OCI-LY7 (cell line): ENCODE measurements at regions not wholly inside any gene's neighbourhood (a gene's known extent, or its start where the extent isn't known, plus 50 kb on each side); places are given as distances from the start of the nearest gene placed in this dataset.

Source experiments
- BruUV-seq: library from RNA; stranded (reverse); fragments of 400-500 nt; replicated peaks from 2 replicates; lab custom pipeline; 2021; lab: Mats Ljungman, UMichigan
- CTCF ChIA-PET: fragments of 300-600 bp; sonication (Branson Sonifier 250); formaldehyde crosslinking; loops from one replicate; lab custom pipeline; 2022; ENCODE audit warnings: antibody characterized with exemption; ENCODE audit not compliant: unreplicated experiment; lab: Charles Lee
- POLR2A ChIA-PET: fragments of 300-600 bp; sonication (Branson Sonifier 250); formaldehyde crosslinking; loops from one replicate; lab custom pipeline; 2022; ENCODE audit warnings: antibody characterized with exemption; lab: Charles Lee
- DNase-seq: peaks from one replicate; pipeline ENCODE4 v3.0.0-alpha.2; 2015; ENCODE audit warnings: low spot score
- H2AFZ ChIP-seq: fragments of 200-600 bp; sonication (generic), shearing (Covaris generic); 2 replicates; pipeline ENCODE4 v1.6.1; 2014; ENCODE audit warnings: mild to moderate bottlenecking, antibody characterized with exemption, low read length, moderate library complexity
- H3K27ac ChIP-seq: fragments of 200-600 bp; sonication (generic); 2 replicates; pipeline ENCODE4 v1.5.1; 2014; ENCODE audit warnings: mixed run types, low read depth, mild to moderate bottlenecking, moderate library complexity, low read length, inconsistent platforms; ENCODE audit not compliant: poor library complexity, severe bottlenecking
- H3K36me3 ChIP-seq: fragments of 200-600 bp; sonication (generic); 2 replicates; pipeline ENCODE4 v1.6.1; 2014; ENCODE audit warnings: mild to moderate bottlenecking, antibody characterized with exemption, low read length, moderate library complexity, mixed read lengths; ENCODE audit not compliant: insufficient read depth
- H3K4me1 ChIP-seq: fragments of 200-600 bp; sonication (generic); 2 replicates; pipeline ENCODE4 v1.5.1; 2014; ENCODE audit warnings: mild to moderate bottlenecking, low read length; ENCODE audit not compliant: insufficient read depth, poor library complexity, severe bottlenecking
- H3K4me2 ChIP-seq: fragments of 200-600 bp; sonication (generic); 2 replicates; pipeline ENCODE4 v1.6.1; 2014; ENCODE audit warnings: mild to moderate bottlenecking, low read length
- H3K4me3 ChIP-seq: fragments of 200-600 bp; sonication (generic); 2 replicates; pipeline ENCODE4 v1.5.1; 2014; ENCODE audit warnings: mild to moderate bottlenecking, low read depth, low read length; ENCODE audit not compliant: poor library complexity, severe bottlenecking
- H3K79me2 ChIP-seq: fragments of 200-600 bp; sonication (generic); 2 replicates; pipeline ENCODE4 v1.6.1; 2016; ENCODE audit warnings: low read depth, mild to moderate bottlenecking, low read length, moderate library complexity, mixed read lengths; ENCODE audit not compliant: insufficient read depth
- H3K9me2 ChIP-seq: fragments of 200-600 bp; sonication (generic); 2 replicates; pipeline ENCODE4 v1.6.1; 2016; ENCODE audit warnings: mild to moderate bottlenecking, low read length, mixed read lengths; ENCODE audit not compliant: insufficient read depth
- H3K9me3 ChIP-seq: fragments of 200-600 bp; sonication (generic); 2 replicates; pipeline ENCODE4 v1.6.1; 2014; ENCODE audit warnings: mild to moderate bottlenecking, mixed run types, low read length, mixed read lengths
- H4K20me1 ChIP-seq: fragments of 200-600 bp; sonication (generic); 2 replicates; pipeline ENCODE4 v1.6.1; 2014; ENCODE audit warnings: mild to moderate bottlenecking, antibody characterized with exemption, low read length, moderate library complexity, mixed read lengths; ENCODE audit not compliant: insufficient read depth
- CTCF ChIP-seq: fragments of 200-600 bp; sonication (generic); conservative IDR thresholded peaks from 2 replicates; pipeline ENCODE4 v1.5.1; 2014; ENCODE audit warnings: mild to moderate bottlenecking, antibody characterized with exemption, low read length, moderate library complexity, mixed read lengths
- EZH2phosphoT487 ChIP-seq: fragments of 200-600 bp; sonication (generic); IDR thresholded peaks from 2 replicates; pipeline ENCODE4 v1.6.1; 2018; ENCODE audit warnings: low read depth, borderline replicate concordance, mild to moderate bottlenecking, mixed run types, antibody characterized with exemption, low read length, moderate library complexity, mixed read lengths
- intact Hi-C: fragments of 100-400 bp; cut with micrococcal nuclease; formaldehyde crosslinking; loops from one replicate; pipeline ENCODE4 v1.10.0; 2022; ENCODE audit not compliant: unreplicated experiment

GRCh38 chr20:48169650-48170225, 384.5 kb upstream of the SULF2 start:
- Histone ChIP-seq H3K9me3 (no peaks in the 10 kb centered on the region), H3K9me2 (no peaks in the 10 kb centered on the region), H3K27ac (no peak overlapping the region), H3K4me2 (no peak overlapping the region), H2AFZ (no peak overlapping the region), H3K4me3 (no peak overlapping the region), H4K20me1 (no peaks in the 10 kb centered on the region), H3K36me3 (no peaks in the 10 kb centered on the region), H3K4me1 (no peaks in the 10 kb centered on the region), H3K79me2 (no peaks in the 10 kb centered on the region)
- intact Hi-C loops = no loop called here
- CTCF ChIA-PET = no interaction called here
- POLR2A ChIA-PET = interaction anchor here (0.7 kb wide), 1 partner anchor 709 kb away, joined by 3 read pairs; no protein-coding TSS in a partner anchor
- TF ChIP-seq EZH2phosphoT487 (no peak), CTCF (no peak)
- no TSS peak for BruUV-seq
- DNase-seq = no peak

GRCh38 chr20:48166082-48166835, 381.0 kb upstream of the SULF2 start:
- no peak for TF ChIP-seq CTCF
- Histone ChIP-seq H3K9me2 (no peaks in the 10 kb centered on the region), H3K4me3 (no peak overlapping the region), H3K4me2 (no peak overlapping the region), H4K20me1 (no peaks in the 10 kb centered on the region), H3K27ac (no peak overlapping the region), H3K36me3 (no peaks in the 10 kb centered on the region), H3K4me1 (no peaks in the 10 kb centered on the region), H3K79me2 (no peaks in the 10 kb centered on the region), H3K9me3 (no peaks in the 10 kb centered on the region), H2AFZ (no peak overlapping the region)
- BruUV-seq = no TSS peak
- CTCF ChIA-PET = no interaction called here
- DNase-seq = no peak
- intact Hi-C loops = no loop called here
- POLR2A ChIA-PET = no interaction called here

GRCh38 chr20:48165401-48165685, 380.1 kb upstream of the SULF2 start:
- H3K4me3 ChIP-seq = no peak overlapping the region
- TF ChIP-seq EZH2phosphoT487 (no peak), CTCF (no peak)
- H3K9me3 ChIP-seq = no peaks in the 10 kb centered on the region
- H3K36me3 ChIP-seq = no peaks in the 10 kb centered on the region
- H3K4me1 ChIP-seq = no peaks in the 10 kb centered on the region
- no peak overlapping the region for H3K27ac ChIP-seq
- no peak overlapping the region for H2AFZ ChIP-seq
- intact Hi-C loops = no loop called here
- H3K79me2 ChIP-seq = no peaks in the 10 kb centered on the region
- POLR2A ChIA-PET = no interaction called here
- H3K9me2 ChIP-seq = no peaks in the 10 kb centered on the region
- DNase-seq = no peak
- BruUV-seq = no TSS peak
- CTCF ChIA-PET = no interaction called here
- H3K4me2 ChIP-seq = no peak overlapping the region
- H4K20me1 ChIP-seq = no peaks in the 10 kb centered on the region
